ENCODE measurements at regions not wholly inside any gene's neighbourhood (a gene's known extent, or its start where the extent isn't known, plus 50 kb on each side); places are given as distances from the start of the nearest gene placed in this dataset.

- Mint-ChIP-seq H3K27ac (no peak overlapping the region), H3K9me3 (no peaks in the 10 kb centered on the region), H3K36me3 (ENCODE audit: low read depth) (no peaks in the 10 kb centered on the region), H3K4me1 (no peaks in the 10 kb centered on the region), H3K27me3 (ENCODE audit: insufficient read depth) (peaks cover 2% of the 10 kb centered on the region), H3K4me3 (no peak overlapping the region)
- Histone ChIP-seq H3K4me1 (ENCODE audit: control insufficient read depth, insufficient read depth, low read length) (no peaks in the 10 kb centered on the region), H3K4me3 (ENCODE audit: low read length) (no peak overlapping the region), H3K9ac (ENCODE audit: extremely low read depth, low read length, poor library complexity, severe bottlenecking) (no peak overlapping the region), H3K36me3 (ENCODE audit: control insufficient read depth, insufficient read depth, low read length) (no peaks in the 10 kb centered on the region), H3K27me3 (ENCODE audit: control insufficient read depth, insufficient read depth, low read length, poor library complexity, severe bottlenecking) (no peaks in the 10 kb centered on the region), H3K9me3 (ENCODE audit: control insufficient read depth, low read length) (no peaks in the 10 kb centered on the region), H3K27ac (ENCODE audit: low read depth, low read length) (no peak overlapping the region)
- WGBS, 2 experiments (ENCODE audit: insufficient coverage in 1 of 2, insufficient read length in 1 of 2) = 74 to 81% methylated on average over 3 to 6 of the region's 6 CpGs
- DNase-seq = no peak
- no peak for TF ChIP-seq CTCF (conservative IDR thresholded peaks at IDR 0.05)
Measured at GRCh38 chr2:11100130-11100529, 55.1 kb upstream of the SLC66A3 start.

GRCh38 chr2:11100976-11101375 lies 54.3 kb upstream of the SLC66A3 start:
- Mint-ChIP-seq H3K9me3 (no peaks in the 10 kb centered on the region), H3K27me3 (ENCODE audit: insufficient read depth) (peaks cover 2% of the 10 kb centered on the region), H3K4me3 (no peak overlapping the region), H3K36me3 (ENCODE audit: low read depth) (no peaks in the 10 kb centered on the region), H3K27ac (no peak overlapping the region), H3K4me1 (no peaks in the 10 kb centered on the region)
- no peaks in the 10 kb centered on the region for H3K9me3 ChIP-seq (ENCODE audit: control insufficient read depth, low read length)
- no peak for DNase-seq
- no peak overlapping the region for H3K27ac ChIP-seq (ENCODE audit: low read depth, low read length)
- no peaks in the 10 kb centered on the region for H3K36me3 ChIP-seq (ENCODE audit: control insufficient read depth, insufficient read depth, low read length)
- WGBS, 2 experiments (ENCODE audit: insufficient coverage in 1 of 2, insufficient read length in 1 of 2) = 88 to 90% methylated on average over 4 to 6 of the region's 6 CpGs
- H3K4me3 ChIP-seq (ENCODE audit: low read length) = no peak overlapping the region
- no peaks in the 10 kb centered on the region for H3K27me3 ChIP-seq (ENCODE audit: control insufficient read depth, insufficient read depth, low read length, poor library complexity, severe bottlenecking)
- no peak for TF ChIP-seq CTCF (conservative IDR thresholded peaks at IDR 0.05)
- H3K4me1 ChIP-seq (ENCODE audit: control insufficient read depth, insufficient read depth, low read length) = no peaks in the 10 kb centered on the region
- H3K9ac ChIP-seq (ENCODE audit: extremely low read depth, low read length, poor library complexity, severe bottlenecking) = no peak overlapping the region

DNA sequence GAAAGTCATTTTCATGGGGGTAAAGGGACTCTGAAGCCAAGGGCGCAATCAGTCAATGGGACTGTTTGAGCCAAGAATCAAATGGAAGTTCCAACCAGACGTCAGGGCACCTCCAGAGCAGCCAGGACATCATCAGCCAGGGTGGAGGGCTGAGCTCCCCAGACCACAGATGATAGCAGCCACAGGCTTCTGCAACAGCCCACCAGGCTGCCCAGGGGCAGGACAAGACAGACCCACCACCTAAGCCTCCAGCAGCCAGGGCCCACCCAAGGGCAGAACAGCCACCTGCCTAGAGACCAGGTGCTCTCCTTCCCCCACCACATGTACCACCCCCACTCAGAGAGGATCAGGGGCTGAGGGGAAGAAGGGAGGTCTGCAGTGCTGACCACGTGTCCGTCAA lies 53.8 kb upstream of the SLC66A3 start:
- no peaks in the 10 kb centered on the region for H3K27me3 ChIP-seq (ENCODE audit: control insufficient read depth, insufficient read depth, low read length, poor library complexity, severe bottlenecking)
- H3K4me1 ChIP-seq (ENCODE audit: control insufficient read depth, insufficient read depth, low read length) = no peaks in the 10 kb centered on the region
- H3K9ac ChIP-seq (ENCODE audit: extremely low read depth, low read length, poor library complexity, severe bottlenecking) = no peak overlapping the region
- no peaks in the 10 kb centered on the region for H3K36me3 ChIP-seq (ENCODE audit: control insufficient read depth, insufficient read depth, low read length)
- no peak overlapping the region for H3K27ac Mint-ChIP-seq
- H3K9me3 Mint-ChIP-seq = no peaks in the 10 kb centered on the region
- H3K4me3 ChIP-seq (ENCODE audit: low read length) = no peak overlapping the region
- no peak for DNase-seq
- H3K4me1 Mint-ChIP-seq = no peaks in the 10 kb centered on the region
- H3K27me3 Mint-ChIP-seq (ENCODE audit: insufficient read depth) = peaks cover 2% of the 10 kb centered on the region
- H3K27ac ChIP-seq (ENCODE audit: low read depth, low read length) = no peak overlapping the region
- no peaks in the 10 kb centered on the region for H3K9me3 ChIP-seq (ENCODE audit: control insufficient read depth, low read length)
- WGBS, 2 experiments (ENCODE audit: insufficient coverage in 1 of 2, insufficient read length in 1 of 2) = 90 to 100% methylated on average over 2 to 4 of the region's 4 CpGs
- no peak for TF ChIP-seq CTCF (conservative IDR thresholded peaks at IDR 0.05)
- H3K36me3 Mint-ChIP-seq (ENCODE audit: low read depth) = no peaks in the 10 kb centered on the region
- H3K4me3 Mint-ChIP-seq = no peak overlapping the region
